Umbilical cord (tissue), 1 donor: ENCODE measurements at regions not wholly inside any gene's neighbourhood (a gene's known extent, or its start where the extent isn't known, plus 50 kb on each side); places are given as distances from the start of the nearest gene placed in this dataset.

Source experiments
- DNase-seq: peaks from one replicate; pipeline ENCODE4 v3.0.0-alpha.2; 2015; ENCODE audit warnings: low spot score

DNA sequence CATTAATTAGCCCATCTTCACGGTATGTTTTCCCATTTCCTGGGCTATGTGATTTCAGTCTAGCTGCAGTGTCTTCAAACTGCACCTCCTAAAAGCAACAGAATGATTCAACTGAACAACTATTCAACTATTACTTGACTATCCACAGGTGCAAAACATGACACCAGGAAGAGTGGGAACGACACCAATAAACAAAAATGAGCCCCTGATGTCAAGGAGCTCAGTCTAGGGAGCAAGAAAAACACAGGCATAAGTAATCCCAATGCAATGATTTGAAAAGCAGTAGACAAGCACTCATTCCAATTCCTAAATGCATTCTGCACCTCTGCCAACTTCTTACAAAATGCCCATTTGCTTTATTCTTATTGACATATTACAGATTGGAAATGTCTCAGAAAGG, 285.6 kb downstream of the ETS1 start:
- no peak for DNase-seq

DNA sequence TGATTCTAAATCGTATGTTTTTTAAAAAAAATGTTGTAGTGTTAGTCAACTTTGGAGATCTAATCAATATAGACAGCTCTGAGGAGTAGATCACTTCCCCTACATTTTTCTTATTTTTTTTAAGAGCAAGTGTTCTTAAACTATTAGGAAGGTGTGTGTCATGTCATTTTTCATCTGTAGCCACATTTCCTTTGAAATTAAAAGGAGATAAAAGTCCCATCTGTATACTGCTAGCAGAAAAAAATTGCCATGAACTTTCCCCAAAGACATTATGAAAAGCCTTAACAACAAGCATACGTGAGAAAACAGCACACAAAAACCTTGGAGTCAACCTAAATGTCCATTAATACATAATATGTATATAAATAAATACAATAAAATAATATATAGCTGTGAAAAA, 286.6 kb downstream of the ETS1 start:
- no peak for DNase-seq

DNA sequence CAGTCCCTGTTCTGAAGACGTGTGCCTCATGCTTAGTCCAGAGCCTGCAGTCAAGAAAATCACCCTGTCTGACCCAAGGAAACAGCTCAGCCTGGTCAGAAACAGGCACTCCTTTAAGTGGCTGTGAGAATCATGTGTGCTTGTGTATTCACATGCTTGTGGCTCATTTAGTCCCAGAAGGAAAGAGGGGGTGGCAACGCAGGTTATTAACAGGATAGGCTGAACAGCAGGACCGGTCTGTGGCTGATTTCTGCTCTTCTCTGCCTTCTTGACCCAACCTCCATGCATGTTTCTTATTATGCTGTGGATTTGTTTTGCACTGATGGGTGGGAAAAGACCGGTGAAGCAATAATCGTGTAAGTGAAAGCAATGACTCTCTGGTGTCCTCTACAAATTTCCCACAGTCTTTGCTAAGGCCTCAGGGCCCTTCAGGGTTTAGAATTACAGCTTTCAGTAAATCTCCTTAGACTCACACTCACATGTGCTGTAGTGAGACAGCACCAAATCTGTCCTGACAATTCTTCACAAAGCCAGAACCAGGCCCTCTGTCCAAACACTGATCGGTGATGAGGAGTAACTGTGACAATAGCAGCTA, 288.1 kb downstream of the ETS1 start:
- peak; percentile 52 for DNase-seq

DNA sequence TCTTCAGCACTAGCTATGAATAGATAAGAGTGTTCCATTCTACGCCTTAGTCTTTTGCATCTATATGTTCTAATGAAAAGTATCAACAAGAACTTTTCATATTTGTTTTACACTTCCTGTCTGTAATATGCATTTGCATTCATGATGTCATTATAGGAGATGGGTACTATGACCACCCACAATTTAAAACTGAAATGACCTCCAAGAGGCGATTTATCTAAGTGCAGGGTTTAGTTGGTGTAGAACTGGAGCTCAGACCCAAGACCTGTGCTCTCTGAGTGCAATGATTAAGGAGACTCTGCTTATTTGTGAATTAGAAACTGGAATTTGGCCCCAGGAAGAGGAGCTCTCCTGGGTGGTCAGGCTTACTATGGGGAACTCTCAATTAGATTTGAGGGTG, 289.1 kb downstream of the ETS1 start:
- DNase-seq = no peak

DNA sequence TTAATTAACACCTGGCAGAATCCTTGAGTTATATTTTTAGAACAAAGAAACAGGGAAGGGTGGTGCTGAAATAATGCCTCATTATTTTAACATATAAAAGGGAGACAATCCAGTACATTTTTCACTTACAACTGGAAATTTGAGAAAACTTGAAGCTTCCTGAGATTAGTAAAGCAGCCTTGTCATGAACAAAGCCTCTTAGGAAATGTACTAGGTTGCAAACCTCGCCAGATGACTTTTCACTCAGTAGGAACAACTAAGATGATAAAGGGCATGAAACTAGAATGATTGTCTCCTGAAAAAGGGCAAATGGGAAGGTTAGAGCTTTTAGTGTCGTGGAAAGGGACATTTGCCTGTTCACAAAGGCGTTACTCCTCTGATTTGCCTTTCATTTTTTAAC, 289.6 kb downstream of the ETS1 start:
- no peak for DNase-seq

DNA sequence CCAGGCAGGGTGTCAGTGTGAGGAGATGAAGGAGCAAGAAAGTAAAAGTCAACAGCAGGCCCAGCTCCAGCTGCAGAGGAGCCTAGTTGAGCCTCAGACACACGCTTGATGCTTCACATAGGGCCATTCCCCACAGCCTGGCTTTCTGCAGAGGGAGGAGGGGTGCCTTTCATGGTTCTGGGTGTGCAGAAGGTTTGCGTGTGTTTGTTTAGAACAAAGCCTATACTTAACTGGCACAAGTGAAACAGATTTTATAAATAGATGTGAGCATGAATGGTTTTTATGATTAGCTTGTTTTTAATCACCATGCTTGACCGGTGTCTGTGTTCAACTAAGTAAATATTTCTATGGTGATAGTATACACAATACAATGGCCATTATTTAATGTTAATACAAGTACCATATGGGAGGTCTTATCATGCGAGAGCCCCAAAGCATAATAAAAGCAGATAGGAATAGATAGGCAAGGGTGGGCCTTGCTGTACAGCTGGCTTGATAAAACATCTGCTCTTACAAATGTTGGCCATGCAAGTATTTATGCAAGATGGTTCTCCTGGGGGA, 290.2 kb downstream of the ETS1 start:
- DNase-seq = no peak

DNA sequence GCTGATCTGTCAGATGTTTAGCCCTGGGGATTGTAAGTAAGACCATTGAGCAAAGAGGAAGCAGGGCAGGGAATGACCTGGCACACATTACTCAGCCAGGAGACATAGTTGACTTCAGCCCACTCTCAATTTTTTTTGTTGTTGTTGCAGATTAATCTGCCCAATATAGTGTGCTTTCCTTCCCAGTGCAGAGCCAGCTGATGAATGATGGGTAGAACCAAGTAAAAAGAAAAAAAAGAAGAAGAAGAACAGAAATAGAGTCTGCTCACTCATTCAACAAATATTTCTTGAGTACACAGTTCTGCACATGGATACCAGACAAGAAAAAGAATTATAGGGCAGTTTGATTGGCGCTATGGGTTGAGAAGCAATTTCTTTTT, 292.7 kb downstream of the ETS1 start:
- peak; percentile 36 for DNase-seq

DNA sequence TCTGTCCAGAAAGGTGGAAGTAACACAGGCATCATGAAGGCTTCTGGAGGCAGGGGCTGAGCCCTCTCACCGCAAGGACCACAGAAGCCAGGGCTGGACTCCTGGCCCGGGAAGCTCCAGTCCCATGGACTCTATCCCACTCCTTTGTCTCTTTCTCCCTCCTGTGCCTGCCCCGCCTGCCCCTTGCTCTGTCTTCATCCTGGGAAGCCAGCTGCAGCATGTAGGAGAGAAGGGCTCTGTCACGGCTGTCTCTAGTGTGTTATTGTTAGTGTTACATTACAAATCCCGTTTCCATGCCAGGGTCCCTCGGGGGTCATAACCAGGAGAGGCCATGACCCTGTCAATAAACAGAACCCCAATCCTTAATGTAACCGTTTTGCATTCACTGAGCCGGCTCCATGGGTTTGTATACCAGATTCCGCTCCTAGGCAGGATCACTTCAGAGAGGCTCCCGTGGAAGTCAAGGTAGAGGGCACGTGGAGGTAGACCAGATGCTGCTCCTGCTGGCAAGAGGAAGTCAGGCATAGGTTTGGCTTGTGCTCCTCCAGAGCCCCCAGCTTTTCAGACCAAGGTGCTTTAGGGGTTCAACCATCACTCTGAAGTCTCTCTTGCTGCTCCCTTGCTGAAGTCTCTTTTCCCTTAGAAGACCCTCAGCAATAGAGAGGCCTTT, 293.2 kb downstream of the ETS1 start:
- DNase-seq = no peak

DNA sequence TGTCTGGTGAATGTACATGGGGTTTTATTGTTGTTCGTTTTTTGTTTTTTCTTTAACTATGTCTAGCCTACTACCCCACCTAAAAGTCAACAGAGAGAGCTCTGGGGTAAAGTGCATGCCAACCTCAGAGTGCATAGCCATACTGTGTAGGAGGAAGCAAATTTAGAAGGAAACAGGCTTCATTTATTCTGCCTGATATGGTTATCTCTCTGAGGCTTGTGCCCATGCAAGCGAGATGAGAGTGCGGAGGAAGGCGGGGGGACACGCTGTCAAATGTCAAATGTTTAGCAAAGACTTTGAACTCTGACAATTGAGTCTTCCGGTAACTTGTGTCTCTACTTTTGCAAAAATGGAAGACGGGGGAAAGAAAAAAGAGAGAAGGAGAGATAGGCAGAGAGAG, 295.5 kb downstream of the ETS1 start:
- no peak for DNase-seq

DNA sequence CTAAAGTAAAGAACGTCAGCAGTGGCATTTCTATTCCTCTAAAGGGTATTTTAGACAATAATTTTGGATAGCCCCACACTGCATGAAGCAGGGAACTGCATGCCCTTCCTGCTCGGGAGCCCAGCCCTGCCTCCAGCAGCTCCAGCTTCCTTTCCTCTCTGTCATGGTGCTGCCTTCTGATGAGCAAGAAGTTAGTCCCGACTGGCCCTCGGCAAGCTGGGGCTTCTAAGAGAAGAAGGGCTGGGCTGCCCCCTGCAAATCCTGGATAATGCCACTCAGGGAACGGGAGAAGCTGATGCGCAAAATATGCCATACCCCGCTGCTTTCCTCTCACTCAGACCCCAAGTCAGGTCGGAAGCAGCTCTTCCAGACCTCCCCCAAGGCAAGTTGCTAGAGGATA, 296.4 kb downstream of the ETS1 start:
- DNase-seq = no peak

DNA sequence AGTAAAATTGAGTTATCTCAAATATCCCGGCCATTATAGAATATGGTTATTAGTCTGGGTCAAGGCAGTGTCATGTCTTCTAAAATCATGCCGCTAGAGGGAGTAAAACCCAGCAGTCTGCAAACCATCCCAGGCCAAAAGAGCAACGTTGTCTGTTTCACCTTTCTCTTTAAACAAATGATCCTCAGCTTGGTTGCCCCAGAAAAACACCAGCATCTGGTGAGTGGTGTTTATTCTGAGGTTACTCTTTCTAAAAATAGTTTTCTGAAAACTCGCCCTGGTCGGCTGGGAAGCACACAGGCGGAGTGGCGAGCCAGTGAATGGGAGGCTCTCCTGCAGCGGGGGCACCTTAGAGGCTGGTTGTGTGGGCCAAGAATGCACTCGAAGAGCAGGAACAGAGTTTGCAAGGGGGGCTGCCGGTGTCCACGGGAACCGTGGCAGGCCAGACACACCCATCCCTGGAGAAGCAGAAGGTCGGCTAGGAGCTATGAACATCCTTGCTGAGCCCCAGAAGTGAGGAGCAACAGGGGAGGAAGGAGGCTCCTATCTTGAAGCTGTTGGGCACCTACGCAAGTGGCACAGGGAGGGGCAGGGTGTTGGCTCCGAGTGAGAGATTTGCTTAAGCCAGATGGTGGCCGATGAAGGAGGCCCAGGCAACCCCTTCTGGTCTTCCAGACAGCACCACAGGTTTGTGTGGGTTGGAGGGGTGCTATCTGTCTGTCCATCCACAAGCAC, 297.1 kb downstream of the ETS1 start:
- DNase-seq = peak; percentile 80

DNA sequence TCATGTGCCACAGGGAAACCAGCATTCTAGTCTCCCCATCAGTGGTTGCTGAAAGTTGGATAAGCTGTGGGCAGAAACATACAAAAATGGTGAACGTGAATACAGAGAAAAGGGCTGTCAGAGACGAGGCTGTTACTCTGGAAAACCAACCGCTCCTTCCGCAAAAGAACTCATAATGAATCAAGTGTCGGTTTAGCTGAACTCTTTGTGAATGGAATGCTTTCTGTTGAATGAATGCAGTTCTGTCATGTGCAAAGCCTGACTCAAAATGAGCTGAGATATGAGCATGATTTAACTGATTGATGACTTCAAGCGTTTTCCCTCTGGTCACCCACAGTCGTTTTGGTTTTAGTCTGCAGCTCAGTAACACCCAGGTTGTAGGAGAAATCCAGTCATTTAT, 298.3 kb downstream of the ETS1 start:
- DNase-seq = no peak

DNA sequence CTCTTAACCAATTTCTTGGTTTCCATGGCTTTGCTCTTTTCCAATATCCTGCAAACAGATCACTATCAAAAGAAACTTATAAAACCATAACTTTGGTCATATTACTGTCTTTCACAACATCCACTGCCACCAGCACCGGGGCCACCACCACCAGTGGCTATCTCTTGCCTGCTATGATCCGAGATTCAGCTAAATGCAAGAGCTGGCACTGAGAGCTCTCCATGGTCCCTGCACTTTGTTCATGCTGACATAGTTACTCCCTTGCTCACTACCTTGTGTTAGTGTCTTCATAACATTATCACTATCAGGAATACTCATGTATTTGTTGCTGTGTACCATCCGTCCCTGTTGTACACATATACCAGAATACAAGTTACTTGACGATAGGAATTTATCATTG, 299.0 kb downstream of the ETS1 start:
- no peak for DNase-seq

DNA sequence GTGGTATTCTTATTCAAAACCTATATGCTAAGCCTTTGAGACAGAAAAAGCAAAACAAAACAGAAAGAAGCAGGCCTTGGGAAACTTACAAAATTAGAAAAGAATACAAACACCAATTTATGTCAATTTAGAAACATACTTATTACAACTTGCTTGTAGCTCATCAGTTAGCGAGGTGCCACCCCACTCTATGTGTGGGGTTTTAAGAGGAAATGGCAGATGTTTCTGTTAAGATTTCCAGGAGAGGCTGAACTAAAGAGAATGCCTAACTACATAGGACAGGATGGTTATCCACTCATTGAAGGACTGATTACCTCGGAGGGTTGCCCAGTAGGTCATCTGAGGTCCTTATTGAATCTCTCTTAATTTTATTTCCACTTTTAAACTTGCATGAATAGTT, 302.0 kb downstream of the ETS1 start:
- no peak for DNase-seq

DNA sequence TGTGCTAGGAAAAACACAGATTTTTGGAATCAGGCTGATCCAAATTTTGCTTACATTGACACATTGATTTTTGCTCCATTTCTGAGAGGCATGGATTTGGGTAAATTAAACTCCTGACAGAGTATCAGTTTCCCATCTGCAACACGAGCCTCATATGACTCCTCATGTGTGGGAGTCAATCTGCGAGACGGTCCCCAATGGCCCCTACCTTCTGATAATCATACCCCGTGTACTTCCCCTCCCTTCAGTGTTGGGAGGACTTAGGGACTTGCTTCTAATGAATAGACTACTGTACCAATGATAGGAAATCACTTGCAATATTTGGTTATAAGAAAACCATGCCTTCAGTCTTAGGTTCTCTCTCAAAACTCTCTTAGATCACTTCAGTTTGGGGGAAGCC, 302.7 kb downstream of the ETS1 start:
- no peak for DNase-seq

DNA sequence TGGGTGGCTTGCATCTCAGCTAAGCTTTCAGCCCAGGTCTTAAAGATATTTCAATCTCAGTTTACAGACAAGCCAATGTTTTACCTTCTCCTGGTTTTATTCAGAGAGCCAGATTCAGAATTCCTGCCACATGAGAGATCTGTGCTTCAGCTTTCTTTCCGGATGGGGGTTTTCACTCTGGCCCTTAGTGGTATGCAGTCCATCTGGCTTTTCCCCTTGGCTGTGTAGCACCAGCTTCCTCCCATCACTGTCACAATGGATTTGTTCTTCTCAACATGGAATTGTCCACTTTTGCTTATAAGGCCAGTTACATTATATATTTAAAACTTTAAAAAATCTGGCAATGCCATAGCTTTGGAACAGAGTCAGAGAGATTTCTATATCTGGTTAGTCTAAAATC, 303.9 kb downstream of the ETS1 start:
- peak; percentile 69 for DNase-seq

DNA sequence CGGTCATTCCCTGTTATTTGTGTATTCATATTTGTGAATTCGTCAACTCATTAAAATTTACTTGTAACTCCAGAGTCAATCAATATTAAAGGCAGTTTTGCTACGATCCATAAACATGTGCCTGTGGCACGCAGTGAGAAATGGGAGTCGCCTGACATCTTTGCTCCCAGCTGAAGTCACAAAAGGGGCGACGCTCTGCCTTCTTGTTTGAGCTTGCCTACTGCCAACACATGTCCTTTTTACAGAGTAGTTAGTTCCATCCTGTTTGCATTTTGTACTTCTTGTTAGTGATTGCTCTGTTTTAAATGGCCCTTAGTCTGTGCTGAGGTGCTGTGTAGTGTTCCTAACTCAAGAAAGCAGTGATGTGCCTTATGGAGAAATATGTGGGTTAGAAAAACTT, 305.3 kb downstream of the ETS1 start:
- no peak for DNase-seq

DNA sequence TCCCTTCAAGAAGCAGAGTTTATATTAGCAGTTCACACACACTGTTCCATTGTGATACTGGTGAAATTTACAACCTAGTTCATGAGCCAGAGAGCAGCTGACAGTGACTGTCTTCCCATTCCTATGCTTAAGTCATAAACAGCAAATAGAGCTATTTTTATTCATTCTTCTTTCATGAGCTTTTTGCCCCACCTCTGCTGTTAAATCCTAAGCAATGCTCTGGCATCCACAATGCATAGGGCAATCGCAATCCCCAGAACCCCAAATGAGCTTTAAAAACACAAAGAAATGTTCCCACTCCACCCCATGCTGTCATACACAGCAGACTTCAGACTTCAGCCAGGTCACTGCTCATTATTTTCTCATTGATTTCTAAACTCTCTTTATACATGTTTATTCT, 307.5 kb downstream of the ETS1 start:
- peak; percentile 76 for DNase-seq

DNA sequence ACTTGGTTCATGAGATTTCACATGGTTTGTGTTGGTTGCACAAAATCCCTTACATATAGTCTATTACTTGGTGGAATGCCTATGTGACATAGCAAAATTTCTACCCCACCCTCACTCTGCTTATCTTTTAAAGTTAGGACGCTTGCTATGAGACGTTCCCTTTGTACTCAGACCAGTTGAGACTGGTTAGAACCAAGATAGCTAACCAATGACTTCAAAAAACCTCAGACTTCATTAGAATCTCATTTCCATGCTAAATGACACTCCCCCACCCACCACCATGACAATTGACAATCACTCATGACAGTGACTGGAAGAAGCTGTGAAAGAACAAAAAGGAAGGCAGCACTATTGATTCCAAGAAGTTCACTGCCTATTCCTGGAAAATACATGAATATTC, 313.6 kb downstream of the ETS1 start:
- no peak for DNase-seq

DNA sequence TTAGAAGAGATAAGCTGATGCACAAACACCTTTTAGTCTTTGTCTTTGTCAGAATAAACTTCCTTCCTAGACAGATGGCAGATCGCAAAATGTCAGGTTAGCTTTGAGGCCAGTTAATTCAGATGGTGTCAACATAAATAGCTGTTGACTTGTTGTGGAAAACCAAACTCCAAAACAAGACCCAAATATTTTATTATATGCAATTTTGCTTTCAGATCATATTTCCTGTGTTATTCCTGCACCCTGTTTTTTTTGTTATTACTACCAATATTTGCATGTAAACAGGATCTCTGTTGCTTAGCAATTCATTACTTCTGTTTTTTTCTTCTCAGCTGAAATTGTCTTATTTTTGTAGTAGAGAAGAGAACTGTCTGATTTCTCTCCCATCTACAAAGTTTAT, 316.0 kb downstream of the ETS1 start:
- no peak for DNase-seq

DNA sequence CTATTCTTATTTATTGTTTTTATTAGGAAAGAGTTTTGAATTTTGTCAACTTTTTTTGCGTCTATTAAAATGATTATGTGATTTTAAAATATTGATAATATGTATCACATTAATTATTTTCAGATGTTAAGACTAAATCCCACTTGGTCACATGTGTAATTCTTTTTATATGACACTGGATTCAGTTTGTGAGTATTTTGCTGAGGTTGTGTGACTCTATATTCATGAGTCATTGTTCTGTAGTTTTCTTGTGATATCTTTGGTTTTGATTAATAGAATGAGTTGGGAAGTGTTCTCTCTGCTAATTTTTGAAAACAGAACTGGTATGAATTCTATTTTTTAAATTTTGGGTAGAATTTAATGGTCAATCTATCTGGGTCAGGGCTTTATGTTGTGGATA, 317.9 kb downstream of the ETS1 start:
- no peak for DNase-seq

DNA sequence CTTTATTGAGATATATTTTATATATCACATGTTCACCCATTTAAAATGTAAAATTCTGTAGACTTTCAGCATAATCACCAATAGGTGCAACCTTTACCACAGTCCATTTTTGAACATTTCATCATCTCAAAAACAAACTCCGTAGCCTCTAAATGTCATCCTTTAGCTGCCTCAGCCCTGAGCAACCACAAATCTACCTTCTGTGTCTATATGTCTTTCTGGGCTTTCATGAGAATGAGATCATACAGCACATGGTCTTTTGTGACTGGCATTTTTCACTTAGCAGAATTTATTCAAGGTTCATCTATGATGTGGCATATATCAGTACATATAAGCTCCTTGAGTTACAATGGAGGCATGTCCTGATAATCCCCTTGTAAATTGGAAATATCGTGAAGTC, 320.5 kb downstream of the ETS1 start:
- no peak for DNase-seq
